Natural killer cell (primary cell): ENCODE measurements at regions not wholly inside any gene's neighbourhood (a gene's known extent, or its start where the extent isn't known, plus 50 kb on each side); places are given as distances from the start of the nearest gene placed in this dataset.

Experiments
- ATAC-seq, 3 donors: fragments of 150-1000 bp in 2 of 3; fragments of 200-7000 bp in 1 of 3; cut with Tn5 transposase; 1 replicate in 1 of 3; 2 replicates in 2 of 3; pipeline ENCODE4 v1.10.0; 2021; ENCODE audit warnings: mild to moderate bottlenecking in 2 of 3, moderate library complexity in 2 of 3
- DNase-seq, 2 donors: peaks; one replicate each; pipeline versions ENCODE4 v3.0.0 to v3.0.0-alpha.2; 2013 to 2021; ENCODE audit warnings: mixed read lengths in 1 of 2
- H3K27ac ChIP-seq: one replicate; pipeline ENCODE4 v1.5.1; 2013; ENCODE audit warnings: mild to moderate bottlenecking, low read length
- H3K27me3 ChIP-seq: one replicate; pipeline ENCODE4 v1.6.1; 2013; ENCODE audit warnings: low read length; ENCODE audit not compliant: control insufficient read depth, insufficient read depth
- H3K36me3 ChIP-seq: one replicate; pipeline ENCODE4 v1.6.1; 2013; ENCODE audit warnings: low read length; ENCODE audit not compliant: control insufficient read depth, insufficient read depth
- H3K4me1 ChIP-seq: one replicate; pipeline ENCODE4 v1.6.1; 2013; ENCODE audit warnings: low read length; ENCODE audit not compliant: control insufficient read depth, insufficient read depth
- H3K4me3 ChIP-seq: one replicate; pipeline ENCODE4 v1.5.1; 2013; ENCODE audit warnings: low read length
- H3K9me3 ChIP-seq: one replicate; pipeline ENCODE4 v1.6.1; 2013; ENCODE audit warnings: low read length; ENCODE audit not compliant: control insufficient read depth, insufficient read depth
- H3K27ac Mint-ChIP-seq, 2 donors: one replicate each; pipeline ENCODE4 v1.8.0; 2022; ENCODE audit warnings: mild to moderate bottlenecking in 2 of 2, mixed read lengths in 2 of 2, moderate library complexity in 1 of 2
- H3K27me3 Mint-ChIP-seq, 2 donors: one replicate each; pipeline ENCODE4 v1.8.0; 2022; ENCODE audit warnings: low read depth in 2 of 2, mixed read lengths in 2 of 2
- H3K36me3 Mint-ChIP-seq: one replicate; pipeline ENCODE4 v1.8.0; 2022; ENCODE audit warnings: mixed read lengths
- H3K4me1 Mint-ChIP-seq, 2 donors: one replicate each; pipeline ENCODE4 v1.8.0; 2022; ENCODE audit warnings: mixed read lengths in 2 of 2
- H3K4me3 Mint-ChIP-seq: one replicate; pipeline ENCODE4 v1.8.0; 2022; ENCODE audit warnings: mild to moderate bottlenecking, moderate library complexity, mixed read lengths
- H3K9me3 Mint-ChIP-seq, 2 donors: one replicate each; pipeline ENCODE4 v1.8.0; 2022; ENCODE audit warnings: mixed read lengths in 2 of 2
- WGBS: methylation state at CpG from one replicate; pipeline ENCODE4 v1.1.7; 2013; ENCODE audit warnings: missing lambda C conversion rate; ENCODE audit not compliant: insufficient coverage; 5-methylcytosine and 5-hydroxymethylcytosine counted together
- intact Hi-C: fragments of 100-400 bp; cut with micrococcal nuclease; formaldehyde crosslinking; loops from one replicate; pipeline ENCODE4 v1.14.2; 2022
- TF ChIP-seq, protein P1 (sequence below): fragments of 200-600 bp; IDR thresholded peaks from one replicate; pipeline ENCODE4 v1.8.0; 2022; ENCODE audit warnings: antibody characterized with exemption

- peaks cover 0 to 8% of the 10 kb centered on the region in 2 donors for H3K27me3 Mint-ChIP-seq
- H3K9me3 Mint-ChIP-seq = no peaks in the 10 kb centered on the region
- no peaks in the 10 kb centered on the region for H3K36me3 Mint-ChIP-seq
- H3K27ac ChIP-seq = no peak overlapping the region
- TF ChIP-seq, protein P1, sequence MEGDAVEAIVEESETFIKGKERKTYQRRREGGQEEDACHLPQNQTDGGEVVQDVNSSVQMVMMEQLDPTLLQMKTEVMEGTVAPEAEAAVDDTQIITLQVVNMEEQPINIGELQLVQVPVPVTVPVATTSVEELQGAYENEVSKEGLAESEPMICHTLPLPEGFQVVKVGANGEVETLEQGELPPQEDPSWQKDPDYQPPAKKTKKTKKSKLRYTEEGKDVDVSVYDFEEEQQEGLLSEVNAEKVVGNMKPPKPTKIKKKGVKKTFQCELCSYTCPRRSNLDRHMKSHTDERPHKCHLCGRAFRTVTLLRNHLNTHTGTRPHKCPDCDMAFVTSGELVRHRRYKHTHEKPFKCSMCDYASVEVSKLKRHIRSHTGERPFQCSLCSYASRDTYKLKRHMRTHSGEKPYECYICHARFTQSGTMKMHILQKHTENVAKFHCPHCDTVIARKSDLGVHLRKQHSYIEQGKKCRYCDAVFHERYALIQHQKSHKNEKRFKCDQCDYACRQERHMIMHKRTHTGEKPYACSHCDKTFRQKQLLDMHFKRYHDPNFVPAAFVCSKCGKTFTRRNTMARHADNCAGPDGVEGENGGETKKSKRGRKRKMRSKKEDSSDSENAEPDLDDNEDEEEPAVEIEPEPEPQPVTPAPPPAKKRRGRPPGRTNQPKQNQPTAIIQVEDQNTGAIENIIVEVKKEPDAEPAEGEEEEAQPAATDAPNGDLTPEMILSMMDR = no peak
- H3K4me1 Mint-ChIP-seq = no peaks in the 10 kb centered on the region
- no peak overlapping the region for H3K4me3 ChIP-seq
- H3K4me3 Mint-ChIP-seq = no peak overlapping the region
- no peak for DNase-seq
- ATAC-seq = no peak
- intact Hi-C loops = no loop called here
- WGBS = 95% methylated on average over 5 of the region's 8 CpGs
- no peaks in the 10 kb centered on the region for H3K4me1 ChIP-seq
- H3K27me3 ChIP-seq = no peaks in the 10 kb centered on the region
- no peaks in the 10 kb centered on the region for H3K36me3 ChIP-seq
- H3K9me3 ChIP-seq = no peaks in the 10 kb centered on the region
- no peak overlapping the region for H3K27ac Mint-ChIP-seq
Observed at GRCh38 chr15:66884661-66885237, 180.7 kb upstream of the SMAD3 start.

GRCh38 chr15:66885281-66885915, 180.0 kb upstream of the SMAD3 start:
- no peaks in the 10 kb centered on the region for H3K9me3 Mint-ChIP-seq
- H3K27me3 Mint-ChIP-seq = peaks cover 0 to 8% of the 10 kb centered on the region in 2 donors
- Histone ChIP-seq H3K4me1 (no peaks in the 10 kb centered on the region), H3K4me3 (no peak overlapping the region), H3K36me3 (no peaks in the 10 kb centered on the region), H3K9me3 (no peaks in the 10 kb centered on the region), H3K27me3 (no peaks in the 10 kb centered on the region), H3K27ac (no peak overlapping the region)
- no peak overlapping the region for H3K27ac Mint-ChIP-seq
- intact Hi-C loops = no loop called here
- DNase-seq (no peak), ATAC-seq (no peak)
- H3K4me3 Mint-ChIP-seq = no peak overlapping the region
- no peaks in the 10 kb centered on the region for H3K4me1 Mint-ChIP-seq
- WGBS = 94% methylated on average over 5 of the region's 5 CpGs
- H3K36me3 Mint-ChIP-seq = no peaks in the 10 kb centered on the region
- TF ChIP-seq, protein P1 = no peak

- no peak for DNase-seq
- H3K27ac Mint-ChIP-seq = no peak overlapping the region
- H3K9me3 ChIP-seq = no peaks in the 10 kb centered on the region
Observed at GRCh38 chr15:66886241-66886675, 179.1 kb upstream of the SMAD3 start.

More at GRCh38 chr15:66886241-66886675, 179.1 kb upstream of the SMAD3 start:
- no peaks in the 10 kb centered on the region for H3K36me3 ChIP-seq
- H3K4me1 ChIP-seq = no peaks in the 10 kb centered on the region
- no peaks in the 10 kb centered on the region for H3K36me3 Mint-ChIP-seq
- H3K27ac ChIP-seq = no peak overlapping the region
- no peak overlapping the region for H3K4me3 Mint-ChIP-seq
- peaks cover 3 to 4% of the 10 kb centered on the region in 2 donors for H3K27me3 Mint-ChIP-seq
- ATAC-seq = no peak
- H3K9me3 Mint-ChIP-seq = no peaks in the 10 kb centered on the region
- 96% methylated on average over 7 of the region's 9 CpGs for WGBS
- intact Hi-C loops = no loop called here
- TF ChIP-seq, protein P1 = no peak
- no peak overlapping the region for H3K4me3 ChIP-seq
- no peaks in the 10 kb centered on the region for H3K4me1 Mint-ChIP-seq
- no peaks in the 10 kb centered on the region for H3K27me3 ChIP-seq
